CD4-positive, alpha-beta T cell (primary cell): ENCODE measurements at regions not wholly inside any gene's neighbourhood (a gene's known extent, or its start where the extent isn't known, plus 50 kb on each side); places are given as distances from the start of the nearest gene placed in this dataset.

Experiments used
- ATAC-seq: fragments of 200-7000 bp; cut with Tn5 transposase; one replicate; pipeline ENCODE4 v1.10.0; 2022; ENCODE audit warnings: mild to moderate bottlenecking; ENCODE audit not compliant: poor library complexity
- CTCF ChIA-PET: fragments of 350-600 bp; sonication (Branson Sonifier 250); formaldehyde crosslinking; loops from one replicate; lab custom pipeline; 2021; ENCODE audit warnings: antibody characterized with exemption, inconsistent platforms; lab: Charles Lee
- POLR2A ChIA-PET: fragments of 350-600 bp; sonication (Branson Sonifier 250); formaldehyde crosslinking; loops from one replicate; lab custom pipeline; 2021; ENCODE audit warnings: antibody characterized with exemption, inconsistent platforms; lab: Charles Lee
- DNase-seq, 14 experiments: peaks; one replicate each; pipeline ENCODE4 v3.0.0-alpha.2; 2013 to 2020; ENCODE audit warnings: mixed read lengths in 2 of 14
- H3K27ac ChIP-seq, 2 donors: one replicate each; pipeline versions ENCODE4 v1.5.1 to v1.7.0; 2013; ENCODE audit warnings: low read length in 2 of 2, low read depth in 1 of 2, mild to moderate bottlenecking in 1 of 2
- H3K27me3 ChIP-seq, 2 experiments: 1 replicate in 1 of 2; 2 replicates in 1 of 2; pipeline versions ENCODE4 v1.6.1 to v1.7.0; 2013; ENCODE audit warnings: low read length in 2 of 2, control low read depth in 1 of 2, mild to moderate bottlenecking in 1 of 2, moderate library complexity in 1 of 2; ENCODE audit not compliant: insufficient read depth in 2 of 2, control insufficient read depth in 1 of 2
- H3K36me3 ChIP-seq: one replicate; pipeline ENCODE4 v1.6.1; 2013; ENCODE audit warnings: low read length, control low read depth; ENCODE audit not compliant: insufficient read depth
- H3K4me1 ChIP-seq: one replicate; pipeline ENCODE4 v1.6.1; 2013; ENCODE audit warnings: low read length, control low read depth; ENCODE audit not compliant: insufficient read depth
- H3K4me3 ChIP-seq: one replicate; pipeline ENCODE4 v1.5.1; 2013; ENCODE audit warnings: mild to moderate bottlenecking, low read length, moderate library complexity
- H3K9me3 ChIP-seq, 2 experiments: 1 replicate in 1 of 2; 2 replicates in 1 of 2; pipeline versions ENCODE4 v1.6.1 to v1.7.0; 2013; ENCODE audit warnings: low read length in 2 of 2, mild to moderate bottlenecking in 2 of 2, control low read depth in 1 of 2, moderate library complexity in 1 of 2; ENCODE audit not compliant: control insufficient read depth in 1 of 2, insufficient read depth in 1 of 2
- H3K27ac Mint-ChIP-seq: one replicate; pipeline ENCODE4 v1.8.0; 2020; ENCODE audit warnings: mixed read lengths
- H3K27me3 Mint-ChIP-seq: one replicate; pipeline ENCODE4 v1.8.0; 2021; ENCODE audit warnings: mixed read lengths
- H3K36me3 Mint-ChIP-seq: one replicate; pipeline ENCODE4 v1.8.0; 2021; ENCODE audit warnings: low read depth, mixed read lengths
- H3K4me1 Mint-ChIP-seq: one replicate; pipeline ENCODE4 v1.8.0; 2021; ENCODE audit warnings: low read depth, mixed read lengths
- H3K4me3 Mint-ChIP-seq: one replicate; pipeline ENCODE4 v1.8.0; 2020; ENCODE audit warnings: mild to moderate bottlenecking, mixed read lengths
- H3K9me3 Mint-ChIP-seq: one replicate; pipeline ENCODE4 v1.8.0; 2020; ENCODE audit warnings: mixed read lengths
- intact Hi-C, 2 experiments: fragments of 100-400 bp; cut with DNase I in 1 of 2; cut with micrococcal nuclease in 1 of 2; formaldehyde crosslinking; loops; one replicate each; pipeline versions ENCODE4 v1.15.1 to v1.9.0; 2023 to 2025; cut with DNase I, micrococcal nuclease
- TF ChIP-seq, protein P1 (sequence below): fragments of 200-600 bp; IDR thresholded peaks from one replicate; pipeline ENCODE4 v1.8.0; 2022; ENCODE audit warnings: antibody characterized with exemption, mild to moderate bottlenecking

DNA sequence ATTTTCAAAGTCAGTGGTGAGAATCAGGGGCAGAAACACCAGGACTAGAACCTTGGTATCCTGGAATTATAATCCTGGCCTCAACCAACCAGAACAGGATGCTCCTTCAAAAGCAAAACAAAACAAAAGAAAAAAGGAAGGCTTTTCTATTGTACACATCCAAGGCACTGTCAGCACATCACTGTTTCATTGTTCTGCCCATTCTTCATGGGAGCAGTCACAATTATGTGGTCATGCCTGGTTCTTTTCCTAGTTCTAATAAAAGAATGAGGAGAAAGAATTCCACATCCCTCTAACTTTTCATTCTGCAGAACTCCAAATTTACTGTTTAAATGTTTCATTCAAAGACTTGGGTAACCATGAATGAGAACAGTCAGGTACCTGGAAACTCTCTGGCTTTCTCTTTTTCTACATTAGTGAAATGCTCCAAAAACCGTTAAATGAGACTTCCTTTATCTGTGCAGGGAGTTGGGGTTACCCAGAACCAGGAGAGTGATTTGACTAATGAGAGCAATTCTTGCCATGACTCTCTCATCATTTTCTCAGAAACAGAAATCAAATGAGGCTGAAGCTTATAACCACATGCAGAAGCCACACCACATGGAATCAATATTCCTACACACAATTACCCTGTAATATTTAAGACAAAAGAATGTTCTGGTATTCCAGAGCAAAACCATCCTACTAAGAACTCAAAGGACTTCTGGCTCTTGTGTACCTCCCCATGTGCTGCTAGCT lies 110.9 kb upstream of the CCDC150 start:
- H3K36me3 Mint-ChIP-seq: no peaks in the 10 kb centered on the region
- ATAC-seq: no peak

DNA sequence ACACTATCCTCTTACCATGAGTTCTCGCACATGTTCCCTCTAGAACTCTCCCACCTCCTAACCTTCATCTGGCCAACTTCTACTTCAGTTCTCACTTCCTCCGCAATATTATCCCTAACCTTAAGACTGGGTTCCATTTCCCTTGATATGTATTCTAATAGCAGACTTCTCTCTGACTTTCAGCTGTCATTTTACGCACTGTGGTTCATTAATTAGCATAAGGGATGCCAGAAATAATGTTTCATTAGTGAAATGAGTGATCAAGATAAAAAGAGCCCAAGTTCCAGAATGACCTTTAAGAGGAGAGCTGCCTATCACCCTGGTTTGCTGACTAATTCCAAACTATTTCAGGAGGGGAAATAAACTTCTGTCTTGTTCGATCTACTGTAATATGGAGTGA lies 108.6 kb upstream of the CCDC150 start:
- peaks cover 35% of the 10 kb centered on the region for H3K27me3 Mint-ChIP-seq
- no peaks in the 10 kb centered on the region for H3K4me1 Mint-ChIP-seq
- H3K4me3 ChIP-seq: no peak overlapping the region
- H3K27ac ChIP-seq: no peak overlapping the region
- H3K36me3 ChIP-seq: no peaks in the 10 kb centered on the region
- peaks cover 0 to 5% of the 10 kb centered on the region in 2 experiments for H3K27me3 ChIP-seq
- ChIA-PET CTCF (no interaction called here), POLR2A (no interaction called here)
- no peaks in the 10 kb centered on the region for H3K36me3 Mint-ChIP-seq
- no peak overlapping the region for H3K4me3 Mint-ChIP-seq
- intact Hi-C loops: no loop called here
- H3K27ac Mint-ChIP-seq: no peak overlapping the region
- TF ChIP-seq, protein P1, sequence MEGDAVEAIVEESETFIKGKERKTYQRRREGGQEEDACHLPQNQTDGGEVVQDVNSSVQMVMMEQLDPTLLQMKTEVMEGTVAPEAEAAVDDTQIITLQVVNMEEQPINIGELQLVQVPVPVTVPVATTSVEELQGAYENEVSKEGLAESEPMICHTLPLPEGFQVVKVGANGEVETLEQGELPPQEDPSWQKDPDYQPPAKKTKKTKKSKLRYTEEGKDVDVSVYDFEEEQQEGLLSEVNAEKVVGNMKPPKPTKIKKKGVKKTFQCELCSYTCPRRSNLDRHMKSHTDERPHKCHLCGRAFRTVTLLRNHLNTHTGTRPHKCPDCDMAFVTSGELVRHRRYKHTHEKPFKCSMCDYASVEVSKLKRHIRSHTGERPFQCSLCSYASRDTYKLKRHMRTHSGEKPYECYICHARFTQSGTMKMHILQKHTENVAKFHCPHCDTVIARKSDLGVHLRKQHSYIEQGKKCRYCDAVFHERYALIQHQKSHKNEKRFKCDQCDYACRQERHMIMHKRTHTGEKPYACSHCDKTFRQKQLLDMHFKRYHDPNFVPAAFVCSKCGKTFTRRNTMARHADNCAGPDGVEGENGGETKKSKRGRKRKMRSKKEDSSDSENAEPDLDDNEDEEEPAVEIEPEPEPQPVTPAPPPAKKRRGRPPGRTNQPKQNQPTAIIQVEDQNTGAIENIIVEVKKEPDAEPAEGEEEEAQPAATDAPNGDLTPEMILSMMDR: no peak
- no peak for DNase-seq
- H3K9me3 Mint-ChIP-seq: peaks cover 4% of the 10 kb centered on the region
- H3K9me3 ChIP-seq: no peaks in the 10 kb centered on the region
- H3K4me1 ChIP-seq: no peaks in the 10 kb centered on the region
- ATAC-seq: no peak

More for the DNA sequence above, 110.9 kb upstream of the CCDC150 start:
- Mint-ChIP-seq H3K4me3 (no peak overlapping the region), H3K4me1 (no peaks in the 10 kb centered on the region), H3K27me3 (peaks cover 32% of the 10 kb centered on the region), H3K9me3 (peaks cover 4% of the 10 kb centered on the region), H3K27ac (no peak overlapping the region)
- Histone ChIP-seq H3K36me3 (no peaks in the 10 kb centered on the region), H3K27ac (no peak overlapping the region), H3K4me1 (no peaks in the 10 kb centered on the region), H3K9me3 (no peaks in the 10 kb centered on the region), H3K27me3 (peaks cover 0 to 5% of the 10 kb centered on the region in 2 experiments), H3K4me3 (no peak overlapping the region)
- ChIA-PET CTCF (no interaction called here), POLR2A (no interaction called here)
- TF ChIP-seq, protein P1: no peak
- no peak for DNase-seq
- intact Hi-C loops: no loop called here

DNA sequence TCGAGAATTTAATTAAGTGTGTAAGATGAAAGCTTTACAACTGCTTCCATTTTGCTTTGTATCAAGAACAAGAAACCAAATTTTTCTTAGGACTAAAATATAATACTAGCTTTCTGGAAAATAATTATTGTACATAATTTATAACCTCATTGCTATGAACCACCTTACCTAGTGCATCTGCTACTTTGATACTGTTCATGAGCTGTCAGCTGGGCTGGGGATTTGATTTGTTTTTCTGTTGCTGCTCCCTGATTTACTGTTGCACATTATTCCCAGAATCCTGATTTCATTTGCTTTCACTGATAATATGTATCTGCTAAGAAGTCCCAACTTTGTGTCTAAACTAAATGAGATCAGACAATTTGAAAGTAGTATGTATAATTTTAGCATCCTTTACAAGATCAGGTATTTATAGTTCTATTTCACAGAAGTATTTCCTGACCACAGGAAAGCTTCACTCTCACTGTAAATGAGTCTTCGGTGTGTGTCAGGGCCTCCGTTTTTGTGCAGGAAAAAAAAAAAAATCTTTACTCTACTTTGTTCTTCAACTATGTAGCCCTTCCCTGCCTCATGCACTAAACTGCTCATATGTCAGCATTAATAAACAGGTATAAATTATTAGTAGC lies 105.6 kb upstream of the CCDC150 start:
- no peak overlapping the region for H3K4me3 ChIP-seq
- H3K9me3 Mint-ChIP-seq: peaks cover 4% of the 10 kb centered on the region
- no peak for ATAC-seq
- H3K27ac ChIP-seq: no peak overlapping the region
- H3K27ac Mint-ChIP-seq: no peak overlapping the region
- POLR2A ChIA-PET: no interaction called here
- DNase-seq: no peak
- intact Hi-C loops: no loop called here
- H3K36me3 ChIP-seq: no peaks in the 10 kb centered on the region
- peaks cover 0 to 2% of the 10 kb centered on the region in 2 experiments for H3K27me3 ChIP-seq
- H3K27me3 Mint-ChIP-seq: peaks cover 28% of the 10 kb centered on the region
- no peaks in the 10 kb centered on the region for H3K4me1 Mint-ChIP-seq
- no peaks in the 10 kb centered on the region for H3K36me3 Mint-ChIP-seq
- H3K4me3 Mint-ChIP-seq: no peak overlapping the region
- TF ChIP-seq, protein P1: no peak
- CTCF ChIA-PET: no interaction called here
- H3K9me3 ChIP-seq: no peaks in the 10 kb centered on the region
- no peaks in the 10 kb centered on the region for H3K4me1 ChIP-seq
